Activated CD8-positive, alpha-beta T cell treated with anti-CD3 and anti-CD28 coated beads for 36 hours (primary cell): ENCODE measurements at regions not wholly inside any gene's neighbourhood (a gene's known extent, or its start where the extent isn't known, plus 50 kb on each side); places are given as distances from the start of the nearest gene placed in this dataset.

Source experiments
- ATAC-seq: fragments of 200-7000 bp; cut with Tn5 transposase; one replicate; pipeline ENCODE4 v1.10.0; 2021; ENCODE audit warnings: mild to moderate bottlenecking, moderate library complexity
- CTCF ChIA-PET: fragments of 350-600 bp; sonication (Branson Sonifier 250); formaldehyde crosslinking; loops from one replicate; lab custom pipeline; 2021; ENCODE audit warnings: antibody characterized with exemption; lab: Charles Lee
- POLR2A ChIA-PET: fragments of 350-600 bp; sonication (Branson Sonifier 250); formaldehyde crosslinking; loops from one replicate; lab custom pipeline; 2021; ENCODE audit warnings: antibody characterized with exemption; lab: Charles Lee
- DNase-seq: peaks from one replicate; pipeline ENCODE4 v3.0.0-alpha.2; 2020
- H3K27ac Mint-ChIP-seq: one replicate; pipeline ENCODE4 v1.8.0; 2021; ENCODE audit warnings: mild to moderate bottlenecking, mixed read lengths
- H3K27me3 Mint-ChIP-seq: one replicate; pipeline ENCODE4 v1.8.0; 2021; ENCODE audit warnings: mixed read lengths
- H3K36me3 Mint-ChIP-seq: one replicate; pipeline ENCODE4 v1.8.0; 2021; ENCODE audit warnings: low read depth, mixed read lengths
- H3K4me1 Mint-ChIP-seq: one replicate; pipeline ENCODE4 v1.8.0; 2021; ENCODE audit warnings: low read depth, mixed read lengths
- H3K4me3 Mint-ChIP-seq: one replicate; pipeline ENCODE4 v1.8.0; 2021; ENCODE audit warnings: mild to moderate bottlenecking, moderate library complexity, mixed read lengths
- H3K9me3 Mint-ChIP-seq: one replicate; pipeline ENCODE4 v1.8.0; 2021; ENCODE audit warnings: mixed read lengths
- intact Hi-C: fragments of 100-400 bp; cut with micrococcal nuclease; formaldehyde crosslinking; loops from one replicate; pipeline ENCODE4 v1.10.0; 2022
- TF ChIP-seq, protein P1 (sequence below): fragments of 200-600 bp; IDR thresholded peaks from one replicate; pipeline ENCODE4 v1.8.0; 2022; ENCODE audit warnings: antibody characterized with exemption, mild to moderate bottlenecking

DNA sequence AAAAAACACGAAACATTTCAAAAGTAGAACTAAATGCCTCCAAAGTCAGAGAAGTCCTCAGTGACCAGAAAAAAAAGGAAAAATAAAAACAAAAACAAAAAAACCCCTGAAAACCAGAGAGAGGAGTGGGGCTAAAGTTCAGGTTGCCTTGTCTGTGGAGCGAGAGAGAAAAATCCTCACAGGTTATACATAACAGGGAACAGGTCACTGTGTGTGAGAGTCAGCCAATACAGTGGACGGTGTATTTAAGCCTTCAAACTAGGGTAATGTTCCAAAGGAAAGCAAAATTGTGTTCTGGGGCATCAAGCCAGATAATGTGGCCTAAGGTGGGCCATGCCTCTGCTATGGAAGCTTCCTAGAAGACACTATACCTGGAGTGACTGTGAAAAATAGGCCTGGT is 216.1 kb upstream of the SUCLG2 start:
- no peaks in the 10 kb centered on the region for H3K27me3 Mint-ChIP-seq
- TF ChIP-seq, protein P1, sequence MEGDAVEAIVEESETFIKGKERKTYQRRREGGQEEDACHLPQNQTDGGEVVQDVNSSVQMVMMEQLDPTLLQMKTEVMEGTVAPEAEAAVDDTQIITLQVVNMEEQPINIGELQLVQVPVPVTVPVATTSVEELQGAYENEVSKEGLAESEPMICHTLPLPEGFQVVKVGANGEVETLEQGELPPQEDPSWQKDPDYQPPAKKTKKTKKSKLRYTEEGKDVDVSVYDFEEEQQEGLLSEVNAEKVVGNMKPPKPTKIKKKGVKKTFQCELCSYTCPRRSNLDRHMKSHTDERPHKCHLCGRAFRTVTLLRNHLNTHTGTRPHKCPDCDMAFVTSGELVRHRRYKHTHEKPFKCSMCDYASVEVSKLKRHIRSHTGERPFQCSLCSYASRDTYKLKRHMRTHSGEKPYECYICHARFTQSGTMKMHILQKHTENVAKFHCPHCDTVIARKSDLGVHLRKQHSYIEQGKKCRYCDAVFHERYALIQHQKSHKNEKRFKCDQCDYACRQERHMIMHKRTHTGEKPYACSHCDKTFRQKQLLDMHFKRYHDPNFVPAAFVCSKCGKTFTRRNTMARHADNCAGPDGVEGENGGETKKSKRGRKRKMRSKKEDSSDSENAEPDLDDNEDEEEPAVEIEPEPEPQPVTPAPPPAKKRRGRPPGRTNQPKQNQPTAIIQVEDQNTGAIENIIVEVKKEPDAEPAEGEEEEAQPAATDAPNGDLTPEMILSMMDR: no peak
- H3K4me1 Mint-ChIP-seq: no peaks in the 10 kb centered on the region
- H3K27ac Mint-ChIP-seq: no peak overlapping the region
- no peak overlapping the region for H3K4me3 Mint-ChIP-seq
- DNase-seq (no peak), ATAC-seq (no peak)
- no peaks in the 10 kb centered on the region for H3K36me3 Mint-ChIP-seq
- POLR2A ChIA-PET: no interaction called here
- peaks cover 3% of the 10 kb centered on the region for H3K9me3 Mint-ChIP-seq
- intact Hi-C loops: no loop called here
- CTCF ChIA-PET: no interaction called here

GRCh38 chr3:67866571-67866970 is 212.2 kb upstream of the SUCLG2 start:
- H3K4me3 Mint-ChIP-seq: no peak overlapping the region
- CTCF ChIA-PET: no interaction called here
- no peaks in the 10 kb centered on the region for H3K4me1 Mint-ChIP-seq
- POLR2A ChIA-PET: no interaction called here
- H3K9me3 Mint-ChIP-seq: peaks cover 3% of the 10 kb centered on the region
- no peak overlapping the region for H3K27ac Mint-ChIP-seq
- H3K27me3 Mint-ChIP-seq: no peaks in the 10 kb centered on the region
- intact Hi-C loops: no loop called here
- TF ChIP-seq, protein P1: no peak
- H3K36me3 Mint-ChIP-seq: no peaks in the 10 kb centered on the region
- DNase-seq (no peak), ATAC-seq (no peak)

- CTCF ChIA-PET: no interaction called here
- TF ChIP-seq, protein P1: no peak
- POLR2A ChIA-PET: no interaction called here
These were observed 210.3 kb upstream of the SUCLG2 start for GRCh38 chr3:67864587-67865183.

DNA sequence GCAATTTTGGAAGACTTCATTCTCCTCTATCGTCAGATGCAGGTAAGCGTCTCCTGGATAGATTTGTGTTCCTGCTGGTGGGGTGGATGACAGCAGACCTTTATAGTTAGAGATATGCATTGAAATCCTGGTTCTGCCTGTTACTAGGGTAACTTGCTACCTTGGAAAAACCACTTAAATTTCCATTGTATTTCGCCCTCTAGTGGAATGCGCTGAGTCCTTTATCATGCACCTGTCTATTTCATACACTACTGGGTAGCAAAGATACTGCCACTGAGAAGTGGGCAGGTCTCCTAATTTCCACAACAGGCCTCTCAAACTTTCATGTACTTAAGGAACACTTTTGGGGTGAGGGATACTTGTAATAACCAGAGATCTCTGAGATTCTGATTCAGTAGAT is 209.5 kb upstream of the SUCLG2 start:
- TF ChIP-seq, protein P1: no peak
- ChIA-PET POLR2A (no interaction called here), CTCF (no interaction called here)
- DNase-seq (no peak), ATAC-seq (no peak)
- Mint-ChIP-seq H3K27me3 (no peaks in the 10 kb centered on the region), H3K36me3 (no peaks in the 10 kb centered on the region), H3K9me3 (peaks cover 8% of the 10 kb centered on the region), H3K4me1 (no peaks in the 10 kb centered on the region), H3K4me3 (no peak overlapping the region), H3K27ac (no peak overlapping the region)
- intact Hi-C loops: no loop called here

More at GRCh38 chr3:67864587-67865183, 210.3 kb upstream of the SUCLG2 start:
- peaks cover 3% of the 10 kb centered on the region for H3K9me3 Mint-ChIP-seq
- H3K27ac Mint-ChIP-seq: no peak overlapping the region
- no peak overlapping the region for H3K4me3 Mint-ChIP-seq
- ATAC-seq: no peak
- no peak for DNase-seq
- intact Hi-C loops: no loop called here
- H3K4me1 Mint-ChIP-seq: no peaks in the 10 kb centered on the region
- no peaks in the 10 kb centered on the region for H3K27me3 Mint-ChIP-seq
- H3K36me3 Mint-ChIP-seq: no peaks in the 10 kb centered on the region

GRCh38 chr3:67860429-67860828 is 206.0 kb upstream of the SUCLG2 start:
- TF ChIP-seq, protein P1: no peak
- H3K27ac Mint-ChIP-seq: no peak overlapping the region
- DNase-seq (no peak), ATAC-seq (no peak)
- no peaks in the 10 kb centered on the region for H3K36me3 Mint-ChIP-seq
- H3K4me3 Mint-ChIP-seq: no peak overlapping the region
- POLR2A ChIA-PET: interaction anchor here (0.9 to 1.5 kb wide), 2 partner anchors 22 to 152 kb away, joined by 3 read pairs; no protein-coding TSS in a partner anchor
- H3K4me1 Mint-ChIP-seq: peaks cover 4% of the 10 kb centered on the region
- H3K27me3 Mint-ChIP-seq: no peaks in the 10 kb centered on the region
- CTCF ChIA-PET: no interaction called here
- H3K9me3 Mint-ChIP-seq: peaks cover 5% of the 10 kb centered on the region
- intact Hi-C loops: no loop called here
